ENCODE measurements at regions not wholly inside any gene's neighbourhood (a gene's known extent, or its start where the extent isn't known, plus 50 kb on each side); places are given as distances from the start of the nearest gene placed in this dataset.

GRCh38 chr4:176479767-176480166 is 160.0 kb downstream of the SPCS3 start:
- Mint-ChIP-seq H3K27me3 (ENCODE audit: low read depth) (no peaks in the 10 kb centered on the region), H3K4me1 (peaks cover 20% of the 10 kb centered on the region), H3K27ac (no peak overlapping the region), H3K36me3 (peaks cover 21% of the 10 kb centered on the region), H3K4me3 (no peak overlapping the region), H3K9me3 (peaks cover 23% of the 10 kb centered on the region)
- ChIA-PET POLR2A (no interaction called here), CTCF (no interaction called here)
- TF ChIP-seq E2F1 (CRISPR knock-in tag; IDR thresholded peaks at IDR 0.05), result no peak
- no peak for TF ChIP-seq FOXP1 (CRISPR knock-in tag; IDR thresholded peaks at IDR 0.05; ENCODE audit: borderline replicate concordance)
- TF ChIP-seq SMAD3 (CRISPR knock-in tag; IDR thresholded peaks at IDR 0.05; ENCODE audit: borderline replicate concordance), result no peak
- TF ChIP-seq CBFB (CRISPR knock-in tag; IDR thresholded peaks at IDR 0.05; ENCODE audit: low read depth), result no peak
- no peak for TF ChIP-seq NFE2L1 (CRISPR knock-in tag; IDR thresholded peaks at IDR 0.05)
- no peak for TF ChIP-seq SMAD4 (CRISPR knock-in tag; IDR thresholded peaks at IDR 0.05)
- no peak for TF ChIP-seq ZNF121 (CRISPR knock-in tag; IDR thresholded peaks at IDR 0.05)
- TF ChIP-seq TEAD1 (CRISPR knock-in tag; IDR thresholded peaks at IDR 0.05), result no peak
- TF ChIP-seq TCF7 (CRISPR knock-in tag; IDR thresholded peaks at IDR 0.05; ENCODE audit: low read depth), result no peak
- TF ChIP-seq ELF4 (CRISPR knock-in tag; IDR thresholded peaks at IDR 0.05; ENCODE audit: low read depth), result no peak
- TF ChIP-seq TEAD4 (CRISPR knock-in tag; IDR thresholded peaks at IDR 0.05), result no peak
- no peak for TF ChIP-seq RELA (CRISPR knock-in tag; IDR thresholded peaks at IDR 0.05; ENCODE audit: borderline replicate concordance)
- no peak for TF ChIP-seq AFF4 (CRISPR knock-in tag; IDR thresholded peaks at IDR 0.05; ENCODE audit: borderline replicate concordance)
- no peak for TF ChIP-seq NR3C1 (CRISPR knock-in tag; conservative IDR thresholded peaks at IDR 0.05; ENCODE audit: low read depth)
- no peak for TF ChIP-seq ATF3 (CRISPR knock-in tag; conservative IDR thresholded peaks at IDR 0.05)
- no peak for TF ChIP-seq ZNF263 (CRISPR knock-in tag; IDR thresholded peaks at IDR 0.05; ENCODE audit: low read depth)
- TF ChIP-seq FOXJ3 (CRISPR knock-in tag; IDR thresholded peaks at IDR 0.05; ENCODE audit: borderline replicate concordance), result no peak
- TF ChIP-seq, protein P1, sequence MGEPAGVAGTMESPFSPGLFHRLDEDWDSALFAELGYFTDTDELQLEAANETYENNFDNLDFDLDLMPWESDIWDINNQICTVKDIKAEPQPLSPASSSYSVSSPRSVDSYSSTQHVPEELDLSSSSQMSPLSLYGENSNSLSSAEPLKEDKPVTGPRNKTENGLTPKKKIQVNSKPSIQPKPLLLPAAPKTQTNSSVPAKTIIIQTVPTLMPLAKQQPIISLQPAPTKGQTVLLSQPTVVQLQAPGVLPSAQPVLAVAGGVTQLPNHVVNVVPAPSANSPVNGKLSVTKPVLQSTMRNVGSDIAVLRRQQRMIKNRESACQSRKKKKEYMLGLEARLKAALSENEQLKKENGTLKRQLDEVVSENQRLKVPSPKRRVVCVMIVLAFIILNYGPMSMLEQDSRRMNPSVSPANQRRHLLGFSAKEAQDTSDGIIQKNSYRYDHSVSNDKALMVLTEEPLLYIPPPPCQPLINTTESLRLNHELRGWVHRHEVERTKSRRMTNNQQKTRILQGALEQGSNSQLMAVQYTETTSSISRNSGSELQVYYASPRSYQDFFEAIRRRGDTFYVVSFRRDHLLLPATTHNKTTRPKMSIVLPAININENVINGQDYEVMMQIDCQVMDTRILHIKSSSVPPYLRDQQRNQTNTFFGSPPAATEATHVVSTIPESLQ (CRISPR knock-in tag; IDR thresholded peaks at IDR 0.05), result no peak
- no peak for TF ChIP-seq KAT7 (CRISPR knock-in tag; IDR thresholded peaks at IDR 0.05; ENCODE audit: borderline replicate concordance)
- no peak for DNase-seq (ENCODE audit: low spot score)
- no peak for ATAC-seq

GRCh38 chr4:176482972-176483371 is 163.2 kb downstream of the SPCS3 start:
- Mint-ChIP-seq H3K27me3 (ENCODE audit: low read depth) (no peaks in the 10 kb centered on the region), H3K4me3 (no peak overlapping the region), H3K36me3 (no peaks in the 10 kb centered on the region), H3K4me1 (peaks cover 20% of the 10 kb centered on the region), H3K9me3 (no peaks in the 10 kb centered on the region), H3K27ac (no peak overlapping the region)
- ChIA-PET CTCF (no interaction called here), POLR2A (no interaction called here)
- DNase-seq (ENCODE audit: low spot score) (no peak), ATAC-seq (no peak)
- no peak for TF ChIP-seq ZBTB43 (CRISPR knock-in tag; IDR thresholded peaks at IDR 0.05)
- TF ChIP-seq ZNF281 (CRISPR knock-in tag; IDR thresholded peaks at IDR 0.05), result no peak
- TF ChIP-seq ZNF121 (CRISPR knock-in tag; IDR thresholded peaks at IDR 0.05), result no peak
